D721Med (cell line): ENCODE measurements at regions not wholly inside any gene's neighbourhood (a gene's known extent, or its start where the extent isn't known, plus 50 kb on each side); places are given as distances from the start of the nearest gene placed in this dataset.

Experiments used
- DNase-seq: peaks from one replicate; pipeline ENCODE4 v3.0.0; 2011; ENCODE audit warnings: low spot score; ENCODE audit not compliant: insufficient read length
- FAIRE-seq: peaks from 2 replicates; lab custom pipeline; 2011; peaks lifted over from hg19 to GRCh38; lab: Jason Lieb, UNC
- TF ChIP-seq, protein P1 (sequence below): IDR thresholded peaks from 2 replicates; pipeline ENCODE4 v1.5.1; 2012; ENCODE audit warnings: mild to moderate bottlenecking, control low read depth; ENCODE audit not compliant: insufficient read depth; ENCODE audit errors: missing control alignments

DNA sequence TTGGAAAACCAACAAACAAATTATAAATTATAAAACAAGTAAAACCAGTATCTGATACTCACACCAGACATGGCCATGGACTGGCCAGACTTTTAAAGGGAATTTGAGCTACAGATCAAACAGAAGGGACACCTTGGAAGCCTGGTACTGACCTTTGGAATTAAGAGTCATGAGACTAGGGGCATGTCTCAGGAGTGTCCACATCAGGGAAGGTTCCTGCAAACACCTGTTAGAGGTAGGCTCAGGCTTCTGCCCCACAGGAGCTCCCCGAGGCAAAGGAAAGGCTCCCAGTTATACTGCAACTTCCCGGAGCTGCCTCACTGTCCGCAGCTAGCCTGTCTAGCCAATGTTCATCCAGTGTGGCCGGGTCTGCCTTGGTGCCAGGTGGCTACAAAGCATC is 290.1 kb downstream of the BUD13 start:
- no peak for DNase-seq
- TF ChIP-seq, protein P1, sequence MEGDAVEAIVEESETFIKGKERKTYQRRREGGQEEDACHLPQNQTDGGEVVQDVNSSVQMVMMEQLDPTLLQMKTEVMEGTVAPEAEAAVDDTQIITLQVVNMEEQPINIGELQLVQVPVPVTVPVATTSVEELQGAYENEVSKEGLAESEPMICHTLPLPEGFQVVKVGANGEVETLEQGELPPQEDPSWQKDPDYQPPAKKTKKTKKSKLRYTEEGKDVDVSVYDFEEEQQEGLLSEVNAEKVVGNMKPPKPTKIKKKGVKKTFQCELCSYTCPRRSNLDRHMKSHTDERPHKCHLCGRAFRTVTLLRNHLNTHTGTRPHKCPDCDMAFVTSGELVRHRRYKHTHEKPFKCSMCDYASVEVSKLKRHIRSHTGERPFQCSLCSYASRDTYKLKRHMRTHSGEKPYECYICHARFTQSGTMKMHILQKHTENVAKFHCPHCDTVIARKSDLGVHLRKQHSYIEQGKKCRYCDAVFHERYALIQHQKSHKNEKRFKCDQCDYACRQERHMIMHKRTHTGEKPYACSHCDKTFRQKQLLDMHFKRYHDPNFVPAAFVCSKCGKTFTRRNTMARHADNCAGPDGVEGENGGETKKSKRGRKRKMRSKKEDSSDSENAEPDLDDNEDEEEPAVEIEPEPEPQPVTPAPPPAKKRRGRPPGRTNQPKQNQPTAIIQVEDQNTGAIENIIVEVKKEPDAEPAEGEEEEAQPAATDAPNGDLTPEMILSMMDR, result no peak
- no peak for FAIRE-seq

DNA sequence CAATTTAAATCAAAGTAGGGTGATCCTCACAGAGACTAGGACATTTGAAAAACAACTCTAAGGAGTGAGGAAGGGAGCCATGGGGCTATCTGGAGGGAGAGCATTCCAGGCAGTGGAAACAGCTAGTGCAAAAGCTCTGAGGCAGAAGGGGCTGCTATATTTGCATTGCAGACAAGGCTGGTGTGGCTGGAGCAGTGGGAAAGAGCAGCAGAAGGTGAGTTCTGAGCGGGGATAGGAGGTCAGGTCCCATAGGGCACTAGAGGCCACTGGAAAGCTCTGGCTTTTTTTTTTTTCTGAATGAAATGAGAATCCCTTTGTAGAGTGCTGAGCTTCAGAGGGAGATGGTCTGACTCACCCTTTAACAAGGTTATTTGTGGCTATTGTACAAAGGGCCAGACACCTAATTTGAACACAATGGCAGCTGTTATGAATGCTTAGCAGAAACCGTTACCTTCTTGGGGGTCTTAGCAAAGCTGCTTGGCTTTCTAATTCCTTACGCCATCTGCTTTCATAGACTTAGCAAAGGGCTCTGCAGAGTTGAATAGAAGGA is 291.6 kb downstream of the BUD13 start:
- TF ChIP-seq, protein P1, result no peak
- DNase-seq (no peak), FAIRE-seq (peak; percentile 95)

DNA sequence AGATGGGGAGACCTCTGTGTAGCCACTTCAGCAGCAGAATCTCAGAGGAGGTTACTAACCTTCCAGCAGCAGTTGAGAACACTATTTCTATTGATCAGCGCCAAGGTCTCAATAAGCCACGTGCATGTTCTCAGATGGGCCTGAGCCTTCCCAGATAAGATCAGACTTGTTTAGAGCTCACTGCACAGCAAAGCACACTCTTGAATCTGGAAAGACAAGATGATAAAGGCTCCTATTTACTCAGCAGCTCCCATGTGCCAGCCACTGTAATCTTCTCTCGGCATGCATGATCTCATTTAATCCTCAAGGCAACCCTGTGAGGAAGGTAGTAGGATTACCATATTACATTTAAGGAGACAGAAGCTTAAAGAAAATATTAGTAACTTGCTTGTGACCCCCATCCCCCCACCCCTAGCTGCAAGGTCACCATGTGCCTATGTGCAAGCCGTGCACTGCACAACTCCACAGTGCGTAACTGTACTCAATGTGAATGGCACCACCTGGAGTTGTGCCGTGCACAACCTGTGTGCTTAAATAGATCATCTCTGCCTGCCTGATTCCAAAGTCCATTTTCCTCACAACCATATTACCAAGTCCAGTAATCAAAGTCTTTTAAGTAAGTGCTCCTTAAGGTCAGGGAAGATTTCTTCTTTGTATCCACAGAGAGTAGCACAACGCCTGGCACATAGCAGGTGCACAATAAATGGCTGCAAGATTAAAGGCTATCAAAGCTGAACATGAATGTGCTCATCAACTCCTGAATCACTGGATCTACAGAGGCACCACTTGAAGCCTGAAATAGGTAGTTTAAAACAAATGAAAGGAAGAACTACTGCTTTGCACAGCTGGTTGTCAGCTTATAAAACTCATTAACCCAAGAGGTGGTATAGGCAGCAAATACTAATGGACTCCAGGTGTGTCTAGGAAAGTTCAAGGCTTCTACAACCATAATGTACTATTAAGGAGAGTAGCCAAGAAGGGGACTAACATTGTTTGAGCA is 293.8 kb downstream of the BUD13 start:
- FAIRE-seq, result peak; percentile 95
- TF ChIP-seq, protein P1, result no peak
- no peak for DNase-seq

DNA sequence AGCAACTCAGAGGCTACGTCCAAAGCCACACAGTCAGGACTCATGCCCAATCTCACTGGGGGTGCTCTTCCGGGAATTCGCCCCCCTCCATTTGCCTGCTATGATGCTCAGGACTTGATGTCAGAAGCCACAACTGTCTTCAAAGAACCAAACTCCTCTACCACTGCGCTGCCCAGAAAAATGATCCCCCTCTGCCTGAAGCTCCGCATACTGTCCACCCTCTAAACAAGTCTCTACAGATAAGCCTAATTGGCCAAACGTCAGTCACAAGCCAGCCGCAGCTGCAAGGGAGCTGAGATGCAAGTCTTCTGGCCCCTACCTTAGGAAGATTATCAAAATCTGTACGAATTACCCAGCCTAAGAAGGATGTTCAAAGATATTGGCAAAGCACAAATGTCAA is 294.6 kb downstream of the BUD13 start:
- DNase-seq, result no peak
- peak; percentile 67 for FAIRE-seq
- TF ChIP-seq, protein P1, result no peak

DNA sequence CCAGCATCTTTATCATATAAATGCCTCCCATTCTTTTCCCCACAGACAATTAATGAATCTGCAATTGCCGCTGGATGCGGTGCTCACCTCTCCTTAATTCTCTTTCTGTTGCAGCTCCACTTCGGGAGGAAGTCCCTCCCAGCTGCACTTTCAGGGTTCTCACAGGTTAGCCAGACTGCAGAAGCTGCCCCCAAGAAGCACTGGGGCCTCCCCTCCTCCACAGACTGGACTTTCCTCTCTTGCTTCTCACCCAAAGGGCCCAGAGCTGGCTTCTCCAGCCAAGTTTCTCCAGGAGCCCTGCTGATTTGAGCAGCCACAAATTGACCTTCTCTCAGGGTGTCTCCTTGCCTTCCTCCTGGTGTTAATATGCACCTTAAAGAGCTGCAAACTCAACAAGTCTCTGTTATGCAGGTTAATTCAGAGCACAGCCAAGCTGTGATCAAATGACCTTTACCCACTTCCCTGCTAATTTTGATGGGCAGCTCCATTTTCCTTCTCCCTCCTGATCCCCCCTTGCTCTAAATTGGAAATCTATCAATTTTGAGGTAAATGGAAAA is 298.9 kb downstream of the BUD13 start:
- TF ChIP-seq, protein P1, result no peak
- FAIRE-seq (no peak), DNase-seq (no peak)

DNA sequence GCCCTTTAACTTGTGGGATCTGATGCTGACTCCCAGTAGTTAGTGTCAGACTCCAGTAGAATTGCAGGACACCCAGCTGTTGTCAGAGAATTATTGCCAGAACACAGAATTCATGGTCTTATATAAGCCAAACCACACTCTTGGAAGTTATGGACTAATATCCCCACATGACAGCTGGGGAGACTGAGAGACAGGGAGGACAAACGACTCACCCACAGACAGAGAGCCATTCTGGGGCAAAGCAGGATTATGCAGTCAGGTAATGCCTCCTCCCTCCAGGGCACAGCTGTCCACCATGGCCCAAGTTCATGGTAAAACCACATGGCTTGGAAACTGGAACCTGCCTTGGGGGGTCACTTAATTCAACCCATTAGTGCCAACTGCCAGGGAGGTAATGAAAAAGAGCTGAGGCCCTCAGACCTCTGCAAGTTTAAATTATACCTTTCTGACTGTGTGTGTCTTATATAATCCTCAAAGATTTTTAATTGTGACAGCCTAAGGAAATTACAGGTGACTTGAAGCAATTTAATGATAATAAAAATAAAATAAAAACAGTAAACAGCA is 299.5 kb downstream of the BUD13 start:
- TF ChIP-seq, protein P1, result no peak
- FAIRE-seq (peak; percentile 11), DNase-seq (no peak)
